ENCODE measurements at regions not wholly inside any gene's neighbourhood (a gene's known extent, or its start where the extent isn't known, plus 50 kb on each side); places are given as distances from the start of the nearest gene placed in this dataset.

- TF ChIP-seq SP1 (IDR thresholded peaks at IDR 0.05), result no peak
- no peak for TF ChIP-seq HDGF (IDR thresholded peaks at IDR 0.05; ENCODE audit: borderline replicate concordance)
- no peak for TF ChIP-seq ZNF384 (IDR thresholded peaks at IDR 0.05)
- TF ChIP-seq FOXK2 (IDR thresholded peaks at IDR 0.05), result no peak
- TF ChIP-seq ELF4 (IDR thresholded peaks at IDR 0.05), result no peak
- POLR2A ChIA-PET, result no interaction called here
- CTCF ChIA-PET, result no interaction called here
- no peak for DNase-seq (ENCODE audit: extremely low spot score)
These were observed 383.2 kb downstream of the PLK2 start for GRCh38 chr5:58076483-58077257.

- no peak for DNase-seq (ENCODE audit: extremely low spot score)
- POLR2A ChIA-PET, result no interaction called here
- CTCF ChIA-PET, result interaction anchor here (0.6 kb wide), 1 partner anchor 238 kb away, joined by 3 read pairs; no protein-coding TSS in a partner anchor
- TF ChIP-seq SP1 (IDR thresholded peaks at IDR 0.05) (no peak), NFRKB (IDR thresholded peaks at IDR 0.05) (no peak), ELF4 (IDR thresholded peaks at IDR 0.05) (no peak), FOXK2 (IDR thresholded peaks at IDR 0.05) (no peak), SUZ12 (IDR thresholded peaks at IDR 0.05) (no peak), LEF1 (IDR thresholded peaks at IDR 0.05; ENCODE audit: borderline replicate concordance) (no peak)
These were observed 384.0 kb downstream of the PLK2 start for GRCh38 chr5:58075907-58076306.

GRCh38 chr5:58074717-58075116 lies 385.2 kb downstream of the PLK2 start:
- DNase-seq (ENCODE audit: extremely low spot score), result no peak
- TF ChIP-seq ARNT (IDR thresholded peaks at IDR 0.05) (no peak), FOXM1 (IDR thresholded peaks at IDR 0.05; ENCODE audit: borderline replicate concordance) (no peak), L3MBTL2 (conservative IDR thresholded peaks at IDR 0.05) (no peak), PKNOX1 (IDR thresholded peaks at IDR 0.05) (no peak), ZNF384 (IDR thresholded peaks at IDR 0.05) (no peak), LEF1 (IDR thresholded peaks at IDR 0.05; ENCODE audit: borderline replicate concordance) (no peak), CTBP1 (IDR thresholded peaks at IDR 0.05; ENCODE audit: borderline replicate concordance) (no peak), NFRKB (IDR thresholded peaks at IDR 0.05) (no peak), FOXK2 (IDR thresholded peaks at IDR 0.05) (no peak), ELF4 (IDR thresholded peaks at IDR 0.05) (no peak), FOXA1 (IDR thresholded peaks at IDR 0.05) (no peak), SUZ12 (IDR thresholded peaks at IDR 0.05) (no peak), BHLHE40 (IDR thresholded peaks at IDR 0.05; ENCODE audit: borderline replicate concordance) (no peak), SP1 (IDR thresholded peaks at IDR 0.05) (no peak), TARDBP (IDR thresholded peaks at IDR 0.05) (no peak), HDGF (IDR thresholded peaks at IDR 0.05; ENCODE audit: borderline replicate concordance) (no peak)
- CTCF ChIA-PET, result no interaction called here
- POLR2A ChIA-PET, result no interaction called here

- TF ChIP-seq PKNOX1 (IDR thresholded peaks at IDR 0.05), result peak; percentile 71
- TF ChIP-seq FOXA1 (IDR thresholded peaks at IDR 0.05), result no peak
- no peak for TF ChIP-seq NFRKB (IDR thresholded peaks at IDR 0.05)
- TF ChIP-seq ZNF384 (IDR thresholded peaks at IDR 0.05), result peak; percentile 71; the same call in 1 of the 2 replicates
- TF ChIP-seq TARDBP (IDR thresholded peaks at IDR 0.05), result no peak
- 0 out of 2 replicates have a peak, but pooled peaks have one; percentile 11 for TF ChIP-seq ARNT (IDR thresholded peaks at IDR 0.05)
- CTCF ChIA-PET, result no interaction called here
- DNase-seq (ENCODE audit: extremely low spot score), result no peak
- POLR2A ChIA-PET, result no interaction called here
These were observed 385.7 kb downstream of the PLK2 start for GRCh38 chr5:58074222-58074621.

- TF ChIP-seq FOXA1 (IDR thresholded peaks at IDR 0.05) (no peak), NFRKB (IDR thresholded peaks at IDR 0.05) (no peak), ELF4 (IDR thresholded peaks at IDR 0.05) (no peak), L3MBTL2 (conservative IDR thresholded peaks at IDR 0.05) (no peak), FOXM1 (IDR thresholded peaks at IDR 0.05; ENCODE audit: borderline replicate concordance) (no peak), LEF1 (IDR thresholded peaks at IDR 0.05; ENCODE audit: borderline replicate concordance) (no peak), SP1 (IDR thresholded peaks at IDR 0.05) (no peak), SUZ12 (IDR thresholded peaks at IDR 0.05) (no peak), PKNOX1 (IDR thresholded peaks at IDR 0.05) (no peak)
- no peak for DNase-seq (ENCODE audit: extremely low spot score)
- POLR2A ChIA-PET, result no interaction called here
- CTCF ChIA-PET, result no interaction called here
These were observed 386.6 kb downstream of the PLK2 start for GRCh38 chr5:58073243-58073642.

GRCh38 chr5:58072300-58072965 lies 387.5 kb downstream of the PLK2 start:
- POLR2A ChIA-PET, result no interaction called here
- DNase-seq (ENCODE audit: extremely low spot score), result no peak
- CTCF ChIA-PET, result no interaction called here
- TF ChIP-seq PKNOX1 (IDR thresholded peaks at IDR 0.05), result peak; percentile 83
- TF ChIP-seq CTBP1 (IDR thresholded peaks at IDR 0.05; ENCODE audit: borderline replicate concordance), result no peak
